ENCODE measurements at regions not wholly inside any gene's neighbourhood (a gene's known extent, or its start where the extent isn't known, plus 50 kb on each side); places are given as distances from the start of the nearest gene placed in this dataset.

DNA sequence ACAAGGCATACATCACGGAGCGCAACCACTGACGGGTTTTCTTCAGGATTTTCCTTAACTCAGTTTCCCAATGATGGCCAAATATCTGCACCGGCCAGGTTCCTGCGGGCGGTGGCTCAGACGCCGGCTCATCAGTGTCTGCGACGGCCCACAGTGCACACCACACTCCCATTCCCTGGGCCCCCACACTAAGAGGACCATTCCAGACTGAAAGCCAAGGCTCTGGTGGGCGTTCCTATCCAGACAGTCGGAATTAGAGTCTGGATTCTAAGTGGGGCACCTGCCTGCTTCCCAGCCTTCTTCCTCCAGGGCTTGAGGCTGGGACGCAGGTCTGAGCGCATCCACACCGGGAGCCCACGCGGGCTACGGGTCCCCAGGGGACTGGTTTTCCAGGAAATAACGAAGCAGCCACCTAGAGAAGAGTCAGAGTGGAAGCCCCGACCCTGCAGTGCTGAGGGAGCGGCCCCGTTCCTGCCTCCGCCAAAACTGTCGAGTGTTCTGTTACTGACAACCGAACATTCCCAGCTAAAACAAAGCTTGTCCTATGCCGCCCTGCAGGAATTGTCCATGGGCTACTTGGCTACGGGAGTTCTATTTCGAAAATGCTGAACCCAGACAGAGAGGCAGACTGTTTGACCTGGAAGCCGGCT lies 75.3 kb downstream of the TMEM18 start:
- H3K27me3 ChIP-seq (ENCODE audit: control insufficient read depth in 1 of 2, insufficient read depth in 2 of 2, low read length in 2 of 2), result peaks cover 11 to 78% of the 10 kb centered on the region in 2 experiments
- H3K36me3 ChIP-seq (replicated peaks in 1 of 2; ENCODE audit: control insufficient read depth in 1 of 2, insufficient read depth in 2 of 2, low read length in 2 of 2), result no peaks in the 10 kb centered on the region
- H3K9me3 ChIP-seq (ENCODE audit: low read length), result no peaks in the 10 kb centered on the region
- no TSS peak for BruUV-seq (replicated peaks)
- H4K20me1 ChIP-seq (ENCODE audit: insufficient read depth, low read length), result no peaks in the 10 kb centered on the region
- no peak for DNase-seq (ENCODE audit: low spot score)
- FAIRE-seq, result no peak
- no peak overlapping the region for H3K9ac ChIP-seq (ENCODE audit: insufficient read depth, low read depth, low read length)
- ChIA-PET CTCF (ENCODE audit: low intra/inter-chr PET ratio, low total read pairs) (no interaction called here), POLR2A (no interaction called here)
- ATAC-seq, result no peak
- intact Hi-C loops (cut with micrococcal nuclease; ENCODE audit: unreplicated experiment), result no loop called here
- in situ Hi-C loops (cut with HindIII; ENCODE audit: extremely low pct_ligation_motif_present, low pct_unique_long_range_greater_than_20kb), result no loop called here
- 52% methylated on average over 21 of the region's 29 CpGs for WGBS (ENCODE audit: low lambda C conversion rate)
- no peaks in the 10 kb centered on the region for H3K4me1 ChIP-seq (ENCODE audit: insufficient read depth, low read length)
- no peak overlapping the region for H3K27ac ChIP-seq (ENCODE audit: extremely low read length, insufficient read depth, low read length)
- H3K79me2 ChIP-seq (ENCODE audit: insufficient read depth, low read length), result no peaks in the 10 kb centered on the region
- H3K4me3 ChIP-seq (replicated peaks in 1 of 3; ENCODE audit: insufficient read depth in 1 of 3, low read depth in 2 of 3, low read length in 3 of 3), result no peak overlapping the region
- H3K4me2 ChIP-seq (ENCODE audit: low read depth, low read length), result no peak overlapping the region
- H2AFZ ChIP-seq (ENCODE audit: low read length), result no peak overlapping the region
- TF ChIP-seq BORCS8-MEF2B (CRISPR knock-in tag; IDR thresholded peaks at IDR 0.05), result no peak
- TF ChIP-seq, protein P1, sequence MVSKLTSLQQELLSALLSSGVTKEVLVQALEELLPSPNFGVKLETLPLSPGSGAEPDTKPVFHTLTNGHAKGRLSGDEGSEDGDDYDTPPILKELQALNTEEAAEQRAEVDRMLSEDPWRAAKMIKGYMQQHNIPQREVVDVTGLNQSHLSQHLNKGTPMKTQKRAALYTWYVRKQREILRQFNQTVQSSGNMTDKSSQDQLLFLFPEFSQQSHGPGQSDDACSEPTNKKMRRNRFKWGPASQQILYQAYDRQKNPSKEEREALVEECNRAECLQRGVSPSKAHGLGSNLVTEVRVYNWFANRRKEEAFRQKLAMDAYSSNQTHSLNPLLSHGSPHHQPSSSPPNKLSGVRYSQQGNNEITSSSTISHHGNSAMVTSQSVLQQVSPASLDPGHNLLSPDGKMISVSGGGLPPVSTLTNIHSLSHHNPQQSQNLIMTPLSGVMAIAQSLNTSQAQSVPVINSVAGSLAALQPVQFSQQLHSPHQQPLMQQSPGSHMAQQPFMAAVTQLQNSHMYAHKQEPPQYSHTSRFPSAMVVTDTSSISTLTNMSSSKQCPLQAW (CRISPR knock-in tag; IDR thresholded peaks at IDR 0.05), result no peak
- no peak for TF ChIP-seq ELF3 (CRISPR knock-in tag; IDR thresholded peaks at IDR 0.05)
- TF ChIP-seq, protein P2, sequence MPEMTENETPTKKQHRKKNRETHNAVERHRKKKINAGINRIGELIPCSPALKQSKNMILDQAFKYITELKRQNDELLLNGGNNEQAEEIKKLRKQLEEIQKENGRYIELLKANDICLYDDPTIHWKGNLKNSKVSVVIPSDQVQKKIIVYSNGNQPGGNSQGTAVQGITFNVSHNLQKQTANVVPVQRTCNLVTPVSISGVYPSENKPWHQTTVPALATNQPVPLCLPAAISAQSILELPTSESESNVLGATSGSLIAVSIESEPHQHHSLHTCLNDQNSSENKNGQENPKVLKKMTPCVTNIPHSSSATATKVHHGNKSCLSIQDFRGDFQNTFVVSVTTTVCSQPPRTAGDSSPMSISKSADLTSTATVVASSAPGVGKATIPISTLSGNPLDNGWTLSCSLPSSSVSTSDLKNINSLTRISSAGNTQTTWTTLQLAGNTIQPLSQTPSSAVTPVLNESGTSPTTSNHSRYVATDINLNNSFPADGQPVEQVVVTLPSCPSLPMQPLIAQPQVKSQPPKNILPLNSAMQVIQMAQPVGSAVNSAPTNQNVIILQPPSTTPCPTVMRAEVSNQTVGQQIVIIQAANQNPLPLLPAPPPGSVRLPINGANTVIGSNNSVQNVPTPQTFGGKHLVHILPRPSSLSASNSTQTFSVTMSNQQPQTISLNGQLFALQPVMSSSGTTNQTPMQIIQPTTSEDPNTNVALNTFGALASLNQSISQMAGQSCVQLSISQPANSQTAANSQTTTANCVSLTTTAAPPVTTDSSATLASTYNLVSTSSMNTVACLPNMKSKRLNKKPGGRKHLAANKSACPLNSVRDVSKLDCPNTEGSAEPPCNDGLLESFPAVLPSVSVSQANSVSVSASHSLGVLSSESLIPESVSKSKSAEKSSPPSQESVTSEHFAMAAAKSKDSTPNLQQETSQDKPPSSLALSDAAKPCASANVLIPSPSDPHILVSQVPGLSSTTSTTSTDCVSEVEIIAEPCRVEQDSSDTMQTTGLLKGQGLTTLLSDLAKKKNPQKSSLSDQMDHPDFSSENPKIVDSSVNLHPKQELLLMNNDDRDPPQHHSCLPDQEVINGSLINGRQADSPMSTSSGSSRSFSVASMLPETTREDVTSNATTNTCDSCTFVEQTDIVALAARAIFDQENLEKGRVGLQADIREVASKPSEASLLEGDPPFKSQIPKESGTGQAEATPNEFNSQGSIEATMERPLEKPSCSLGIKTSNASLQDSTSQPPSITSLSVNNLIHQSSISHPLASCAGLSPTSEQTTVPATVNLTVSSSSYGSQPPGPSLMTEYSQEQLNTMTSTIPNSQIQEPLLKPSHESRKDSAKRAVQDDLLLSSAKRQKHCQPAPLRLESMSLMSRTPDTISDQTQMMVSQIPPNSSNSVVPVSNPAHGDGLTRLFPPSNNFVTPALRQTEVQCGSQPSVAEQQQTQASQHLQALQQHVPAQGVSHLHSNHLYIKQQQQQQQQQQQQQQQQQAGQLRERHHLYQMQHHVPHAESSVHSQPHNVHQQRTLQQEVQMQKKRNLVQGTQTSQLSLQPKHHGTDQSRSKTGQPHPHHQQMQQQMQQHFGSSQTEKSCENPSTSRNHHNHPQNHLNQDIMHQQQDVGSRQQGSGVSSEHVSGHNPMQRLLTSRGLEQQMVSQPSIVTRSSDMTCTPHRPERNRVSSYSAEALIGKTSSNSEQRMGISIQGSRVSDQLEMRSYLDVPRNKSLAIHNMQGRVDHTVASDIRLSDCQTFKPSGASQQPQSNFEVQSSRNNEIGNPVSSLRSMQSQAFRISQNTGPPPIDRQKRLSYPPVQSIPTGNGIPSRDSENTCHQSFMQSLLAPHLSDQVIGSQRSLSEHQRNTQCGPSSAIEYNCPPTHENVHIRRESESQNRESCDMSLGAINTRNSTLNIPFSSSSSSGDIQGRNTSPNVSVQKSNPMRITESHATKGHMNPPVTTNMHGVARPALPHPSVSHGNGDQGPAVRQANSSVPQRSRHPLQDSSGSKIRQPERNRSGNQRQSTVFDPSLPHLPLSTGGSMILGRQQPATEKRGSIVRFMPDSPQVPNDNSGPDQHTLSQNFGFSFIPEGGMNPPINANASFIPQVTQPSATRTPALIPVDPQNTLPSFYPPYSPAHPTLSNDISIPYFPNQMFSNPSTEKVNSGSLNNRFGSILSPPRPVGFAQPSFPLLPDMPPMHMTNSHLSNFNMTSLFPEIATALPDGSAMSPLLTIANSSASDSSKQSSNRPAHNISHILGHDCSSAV (CRISPR knock-in tag; IDR thresholded peaks at IDR 0.05; ENCODE audit: borderline replicate concordance), result no peak
- TF ChIP-seq TGIF2 (CRISPR knock-in tag; IDR thresholded peaks at IDR 0.05), result no peak
- TF ChIP-seq, protein P3, sequence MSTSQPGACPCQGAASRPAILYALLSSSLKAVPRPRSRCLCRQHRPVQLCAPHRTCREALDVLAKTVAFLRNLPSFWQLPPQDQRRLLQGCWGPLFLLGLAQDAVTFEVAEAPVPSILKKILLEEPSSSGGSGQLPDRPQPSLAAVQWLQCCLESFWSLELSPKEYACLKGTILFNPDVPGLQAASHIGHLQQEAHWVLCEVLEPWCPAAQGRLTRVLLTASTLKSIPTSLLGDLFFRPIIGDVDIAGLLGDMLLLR (CRISPR knock-in tag; IDR thresholded peaks at IDR 0.05), result no peak

All from HepG2 (cell line).